SK-N-SH (cell line): ENCODE measurements at regions not wholly inside any gene's neighbourhood (a gene's known extent, or its start where the extent isn't known, plus 50 kb on each side); places are given as distances from the start of the nearest gene placed in this dataset.
"Not testable (repeated sequence)": the region's sequence is repeated elsewhere in the genome, so short reads cannot be mapped to it uniquely, and the experiment has no call there.

Experiments
- CTCF ChIA-PET: fragments of 300-600, 350-600 bp; formaldehyde crosslinking; extraction: SDS; loops from one replicate; lab custom pipeline; 2021; lab: Yijun Ruan, JAX
- POLR2A ChIA-PET: fragments of 350-600 bp; sonication (Branson Sonifier 250); formaldehyde crosslinking; extraction: SDS; loops from one replicate; lab custom pipeline; 2020; ENCODE audit warnings: antibody characterized with exemption, inconsistent platforms; lab: Yijun Ruan, JAX
- DNase-seq: peaks from one replicate; pipeline ENCODE4 v3.0.0; 2012
- H2AFZ ChIP-seq: fragments of 200-600 bp; sonication (generic); 2 replicates; pipeline ENCODE4 v1.8.1; 2016; ENCODE audit warnings: antibody characterized with exemption, mild to moderate bottlenecking, low read depth
- H3F3A ChIP-seq: fragments of 200-600 bp; sonication (generic); replicated peaks from 2 replicates; pipeline ENCODE3; 2016; ENCODE audit warnings: antibody characterized with exemption, mild to moderate bottlenecking; ENCODE audit not compliant: insufficient read depth
- H3K27ac ChIP-seq, 2 experiments: fragments of 200-500 bp in 1 of 2; fragments of 200-600 bp in 1 of 2; sonication (Bioruptor generic) in 1 of 2; sonication (generic), shearing (Covaris generic) in 1 of 2; 2 replicates each; pipeline versions ENCODE4 v1.5.1 to v1.6.1; 2014 to 2016; ENCODE audit warnings: low read depth in 2 of 2, inconsistent platforms in 1 of 2, low read length in 1 of 2, mild to moderate bottlenecking in 1 of 2, mixed read lengths in 1 of 2
- H3K27me3 ChIP-seq: fragments of 200-600 bp; sonication (generic), shearing (Covaris generic); 2 replicates; pipeline ENCODE4 v1.6.1; 2016; ENCODE audit warnings: mixed run types; ENCODE audit not compliant: insufficient read depth
- H3K36me3 ChIP-seq, 2 experiments: fragments of 200-500 bp in 1 of 2; fragments of 200-600 bp in 1 of 2; sonication (Bioruptor generic) in 1 of 2; sonication (generic) in 1 of 2; replicated peaks in 1 of 2; 2 replicates each; pipeline versions ENCODE3 to v1.5.1; 2014 to 2016; ENCODE audit warnings: low read length in 1 of 2, mild to moderate bottlenecking in 1 of 2; ENCODE audit not compliant: insufficient read depth in 2 of 2, control insufficient read depth in 1 of 2
- H3K4me1 ChIP-seq, 2 experiments: fragments of 200-500 bp in 1 of 2; fragments of 200-600 bp in 1 of 2; sonication (Bioruptor generic) in 1 of 2; sonication (generic), shearing (Covaris generic) in 1 of 2; 2 replicates each; pipeline versions ENCODE4 v1.5.1 to v1.6.1; 2014 to 2016; ENCODE audit warnings: low read depth in 1 of 2, low read length in 1 of 2, mixed run types in 1 of 2; ENCODE audit not compliant: insufficient read depth in 2 of 2, control insufficient read depth in 1 of 2
- H3K4me2 ChIP-seq: fragments of 200-600 bp; sonication (generic), shearing (Covaris generic); 2 replicates; pipeline ENCODE4 v1.6.1; 2017; ENCODE audit warnings: mixed run types
- H3K4me3 ChIP-seq, 2 experiments: fragments of 200-500 bp in 1 of 2; fragments of 200-600 bp in 1 of 2; sonication (Bioruptor generic) in 1 of 2; sonication (generic), shearing (Covaris generic) in 1 of 2; 2 replicates each; pipeline versions ENCODE4 v1.5.1 to v1.8.1; 2014 to 2016; ENCODE audit warnings: low read depth in 2 of 2, inconsistent platforms in 1 of 2, low read length in 1 of 2, mild to moderate bottlenecking in 1 of 2, mixed read lengths in 1 of 2, moderate library complexity in 1 of 2
- H3K79me2 ChIP-seq: fragments of 200-600 bp; sonication (generic); 2 replicates; pipeline ENCODE4 v1.8.1; 2017; ENCODE audit warnings: mild to moderate bottlenecking; ENCODE audit not compliant: insufficient read depth
- H3K9ac ChIP-seq: fragments of 200-600 bp; sonication (generic); 2 replicates; pipeline ENCODE4 v1.6.1; 2017; ENCODE audit warnings: mixed run types
- H3K9me2 ChIP-seq: fragments of 200-600 bp; sonication (generic); 2 replicates; pipeline ENCODE4 v1.6.1; 2017; ENCODE audit warnings: mixed run types
- H3K9me3 ChIP-seq: fragments of 200-600 bp; sonication (generic); 2 replicates; pipeline ENCODE4 v1.6.1; 2017; ENCODE audit warnings: mixed run types, mild to moderate bottlenecking, moderate library complexity
- H4K20me1 ChIP-seq: fragments of 200-600 bp; sonication (generic); 2 replicates; pipeline ENCODE4 v1.6.1; 2017; ENCODE audit warnings: mild to moderate bottlenecking, mixed run types; ENCODE audit not compliant: insufficient read depth
- CTCF ChIP-seq: fragments of 200-600 bp; sonication (generic); IDR thresholded peaks from 2 replicates; pipeline ENCODE4 v1.6.1; 2017; ENCODE audit warnings: antibody characterized with exemption, mild to moderate bottlenecking, moderate library complexity
- EZH2phosphoT487 ChIP-seq: fragments of 200-600 bp; sonication (generic); IDR thresholded peaks from 2 replicates; pipeline ENCODE4 v1.6.1; 2017; ENCODE audit warnings: low read depth, mixed run types, mild to moderate bottlenecking, antibody characterized with exemption, moderate library complexity, borderline replicate concordance
- FOXM1 ChIP-seq: IDR thresholded peaks from 2 replicates; pipeline ENCODE4 v1.4.0; 2012; ENCODE audit warnings: low read depth, mild to moderate bottlenecking
- GATA2 ChIP-seq: sonication (generic); formaldehyde crosslinking; IDR thresholded peaks from 2 replicates; pipeline ENCODE4 v1.5.0; 2020; ENCODE audit warnings: mild to moderate bottlenecking, missing genetic modification reagents
- PBX3 ChIP-seq: IDR thresholded peaks from 2 replicates; pipeline ENCODE4; 2012
- POLR2AphosphoS5 ChIP-seq: IDR thresholded peaks from 2 replicates; pipeline ENCODE4 v1.6.1; 2012; ENCODE audit warnings: low read depth, low read length
- RAD21 ChIP-seq: IDR thresholded peaks from 2 replicates; pipeline ENCODE4 v1.6.1; 2012; ENCODE audit warnings: mild to moderate bottlenecking, low read length
- RFX5 ChIP-seq: IDR thresholded peaks from 2 replicates; pipeline ENCODE4 v1.6.1; 2012; ENCODE audit warnings: mild to moderate bottlenecking, improper control_type of control experiment, low read length
- TAF1 ChIP-seq: IDR thresholded peaks from 2 replicates; pipeline ENCODE4 v1.6.1; 2012; ENCODE audit warnings: low read depth, mild to moderate bottlenecking, low read length, moderate library complexity, borderline replicate concordance
- TEAD4 ChIP-seq: IDR thresholded peaks from 2 replicates; pipeline ENCODE4 v1.4.0; 2012; ENCODE audit warnings: mild to moderate bottlenecking, borderline replicate concordance; ENCODE audit not compliant: insufficient read depth
- WGBS: methylation state at CpG from one replicate; pipeline ENCODE4 v1.1.6; 2017; ENCODE audit warnings: low lambda C conversion rate; 5-methylcytosine and 5-hydroxymethylcytosine counted together
- TF ChIP-seq, protein P1 (sequence below): fragments of 150-350 bp; IDR thresholded peaks from 2 replicates; pipeline ENCODE4 v1.6.1; 2017; ENCODE audit warnings: antibody characterized with exemption, low read length, low read depth, borderline replicate concordance
- TF ChIP-seq, protein P2 (sequence below): IDR thresholded peaks from 2 replicates; pipeline ENCODE4 v1.6.1; 2012; ENCODE audit warnings: mild to moderate bottlenecking, low read depth, low read length, moderate library complexity
- TF ChIP-seq, protein P3 (sequence below): fragments of 150-350 bp; IDR thresholded peaks from 2 replicates; pipeline ENCODE4 v1.6.1; 2016; ENCODE audit warnings: mild to moderate bottlenecking, low read depth, low read length

DNA sequence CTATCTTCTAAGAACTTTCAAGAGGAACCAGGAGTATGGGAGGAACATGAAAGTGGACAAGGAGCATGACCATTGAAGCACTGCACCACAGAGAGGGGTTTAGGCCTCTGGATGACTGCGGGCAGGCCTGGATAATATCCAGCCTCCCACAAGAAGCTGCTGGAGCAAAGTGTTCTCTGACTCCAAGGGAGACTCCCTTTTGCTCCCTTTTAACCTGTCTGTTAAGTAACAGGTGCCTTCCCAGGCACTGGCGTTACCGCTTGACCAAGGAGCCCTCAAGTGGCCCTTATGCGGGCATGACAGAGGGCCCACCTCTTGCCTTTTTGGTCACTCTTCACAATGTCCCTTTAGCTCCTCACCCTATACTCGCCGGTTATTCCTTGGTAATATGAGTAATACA lies 666.2 kb downstream of the SLITRK6 start (continued):
- TF ChIP-seq, protein P1, sequence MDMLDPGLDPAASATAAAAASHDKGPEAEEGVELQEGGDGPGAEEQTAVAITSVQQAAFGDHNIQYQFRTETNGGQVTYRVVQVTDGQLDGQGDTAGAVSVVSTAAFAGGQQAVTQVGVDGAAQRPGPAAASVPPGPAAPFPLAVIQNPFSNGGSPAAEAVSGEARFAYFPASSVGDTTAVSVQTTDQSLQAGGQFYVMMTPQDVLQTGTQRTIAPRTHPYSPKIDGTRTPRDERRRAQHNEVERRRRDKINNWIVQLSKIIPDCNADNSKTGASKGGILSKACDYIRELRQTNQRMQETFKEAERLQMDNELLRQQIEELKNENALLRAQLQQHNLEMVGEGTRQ = no peak

DNA sequence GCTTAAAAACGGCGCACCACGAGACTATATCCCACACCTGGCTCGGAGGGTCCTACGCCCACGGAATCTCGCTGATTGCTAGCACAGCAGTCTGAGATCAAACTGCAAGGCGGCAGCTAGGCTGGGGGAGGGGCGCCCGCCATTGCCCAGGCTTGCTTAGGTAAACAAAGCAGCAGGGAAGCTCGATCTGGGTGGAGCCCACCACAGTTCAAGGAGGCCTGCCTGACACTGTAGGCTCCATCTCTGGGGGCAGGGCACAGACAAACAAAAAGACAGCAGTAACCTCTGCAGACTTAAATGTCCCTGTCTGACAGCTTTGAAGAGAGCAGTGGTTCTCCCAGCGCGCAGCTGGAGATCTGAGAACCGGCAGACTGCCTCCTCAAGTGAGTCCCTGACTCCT lies 675.7 kb downstream of the SLITRK6 start:
- H3F3A ChIP-seq, H4K20me1 ChIP-seq, H3K4me3 ChIP-seq, H3K9ac ChIP-seq, DNase-seq, H3K4me2 ChIP-seq, CTCF ChIA-PET, H2AFZ ChIP-seq, H3K4me1 ChIP-seq, H3K27ac ChIP-seq, H3K79me2 ChIP-seq, H3K9me3 ChIP-seq, H3K36me3 ChIP-seq, POLR2A ChIA-PET, H3K27me3 ChIP-seq, H3K9me2 ChIP-seq: not testable (repeated sequence)
- WGBS = 82% methylated on average over 10 of the region's 14 CpGs

- H3K27ac ChIP-seq = no peak overlapping the region
- CTCF ChIA-PET = no interaction called here
- H3K4me3 ChIP-seq = no peak overlapping the region
- H3K4me1 ChIP-seq = no peaks in the 10 kb centered on the region
- H3K36me3 ChIP-seq = no peaks in the 10 kb centered on the region
- no peaks in the 10 kb centered on the region for H3K79me2 ChIP-seq
- no peaks in the 10 kb centered on the region for H3F3A ChIP-seq
- no peaks in the 10 kb centered on the region for H3K9me3 ChIP-seq
- no peak overlapping the region for H3K4me2 ChIP-seq
- POLR2A ChIA-PET = no interaction called here
- H2AFZ ChIP-seq = no peak overlapping the region
- H4K20me1 ChIP-seq = no peaks in the 10 kb centered on the region
- H3K9me2 ChIP-seq = peaks cover 5% of the 10 kb centered on the region; the same call in 1 of the 2 replicates
- H3K9ac ChIP-seq = no peak overlapping the region
- no peaks in the 10 kb centered on the region for H3K27me3 ChIP-seq
- DNase-seq = no peak
- 82% methylated on average over 2 of the region's 3 CpGs for WGBS
- TF ChIP-seq FOXM1 (no peak), POLR2AphosphoS5 (no peak), RAD21 (no peak), RFX5 (no peak), TEAD4 (no peak), CTCF (no peak), GATA2 (CRISPR knock-in tag) (no peak), PBX3 (no peak), EZH2phosphoT487 (no peak), TAF1 (no peak)
- TF ChIP-seq, protein P2, sequence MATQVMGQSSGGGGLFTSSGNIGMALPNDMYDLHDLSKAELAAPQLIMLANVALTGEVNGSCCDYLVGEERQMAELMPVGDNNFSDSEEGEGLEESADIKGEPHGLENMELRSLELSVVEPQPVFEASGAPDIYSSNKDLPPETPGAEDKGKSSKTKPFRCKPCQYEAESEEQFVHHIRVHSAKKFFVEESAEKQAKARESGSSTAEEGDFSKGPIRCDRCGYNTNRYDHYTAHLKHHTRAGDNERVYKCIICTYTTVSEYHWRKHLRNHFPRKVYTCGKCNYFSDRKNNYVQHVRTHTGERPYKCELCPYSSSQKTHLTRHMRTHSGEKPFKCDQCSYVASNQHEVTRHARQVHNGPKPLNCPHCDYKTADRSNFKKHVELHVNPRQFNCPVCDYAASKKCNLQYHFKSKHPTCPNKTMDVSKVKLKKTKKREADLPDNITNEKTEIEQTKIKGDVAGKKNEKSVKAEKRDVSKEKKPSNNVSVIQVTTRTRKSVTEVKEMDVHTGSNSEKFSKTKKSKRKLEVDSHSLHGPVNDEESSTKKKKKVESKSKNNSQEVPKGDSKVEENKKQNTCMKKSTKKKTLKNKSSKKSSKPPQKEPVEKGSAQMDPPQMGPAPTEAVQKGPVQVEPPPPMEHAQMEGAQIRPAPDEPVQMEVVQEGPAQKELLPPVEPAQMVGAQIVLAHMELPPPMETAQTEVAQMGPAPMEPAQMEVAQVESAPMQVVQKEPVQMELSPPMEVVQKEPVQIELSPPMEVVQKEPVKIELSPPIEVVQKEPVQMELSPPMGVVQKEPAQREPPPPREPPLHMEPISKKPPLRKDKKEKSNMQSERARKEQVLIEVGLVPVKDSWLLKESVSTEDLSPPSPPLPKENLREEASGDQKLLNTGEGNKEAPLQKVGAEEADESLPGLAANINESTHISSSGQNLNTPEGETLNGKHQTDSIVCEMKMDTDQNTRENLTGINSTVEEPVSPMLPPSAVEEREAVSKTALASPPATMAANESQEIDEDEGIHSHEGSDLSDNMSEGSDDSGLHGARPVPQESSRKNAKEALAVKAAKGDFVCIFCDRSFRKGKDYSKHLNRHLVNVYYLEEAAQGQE = no peak
- TF ChIP-seq, protein P3, sequence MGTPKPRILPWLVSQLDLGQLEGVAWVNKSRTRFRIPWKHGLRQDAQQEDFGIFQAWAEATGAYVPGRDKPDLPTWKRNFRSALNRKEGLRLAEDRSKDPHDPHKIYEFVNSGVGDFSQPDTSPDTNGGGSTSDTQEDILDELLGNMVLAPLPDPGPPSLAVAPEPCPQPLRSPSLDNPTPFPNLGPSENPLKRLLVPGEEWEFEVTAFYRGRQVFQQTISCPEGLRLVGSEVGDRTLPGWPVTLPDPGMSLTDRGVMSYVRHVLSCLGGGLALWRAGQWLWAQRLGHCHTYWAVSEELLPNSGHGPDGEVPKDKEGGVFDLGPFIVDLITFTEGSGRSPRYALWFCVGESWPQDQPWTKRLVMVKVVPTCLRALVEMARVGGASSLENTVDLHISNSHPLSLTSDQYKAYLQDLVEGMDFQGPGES = no peak
- TF ChIP-seq, protein P1 = no peak
Measured at GRCh38 chr13:85108356-85108755, 690.9 kb downstream of the SLITRK6 start.
